ENCODE measurements at regions not wholly inside any gene's neighbourhood (a gene's known extent, or its start where the extent isn't known, plus 50 kb on each side); places are given as distances from the start of the nearest gene placed in this dataset.

GRCh38 chr4:24666816-24667477 is 82.6 kb upstream of the DHX15 start:
- TF ChIP-seq SP1 (IDR thresholded peaks at IDR 0.05) (no peak), NFRKB (IDR thresholded peaks at IDR 0.05) (no peak), ELF4 (IDR thresholded peaks at IDR 0.05) (no peak), SUZ12 (IDR thresholded peaks at IDR 0.05) (no peak), TARDBP (IDR thresholded peaks at IDR 0.05) (no peak), BHLHE40 (IDR thresholded peaks at IDR 0.05; ENCODE audit: borderline replicate concordance) (no peak)

Measured in HEK293T (cell line).